ENCODE measurements at regions not wholly inside any gene's neighbourhood (a gene's known extent, or its start where the extent isn't known, plus 50 kb on each side); places are given as distances from the start of the nearest gene placed in this dataset.

GRCh38 chr10:56934515-56934914, 573.5 kb upstream of the ZWINT start:
- TF ChIP-seq CTCF (conservative IDR thresholded peaks at IDR 0.05): no peak
- TF ChIP-seq ZFX (IDR thresholded peaks at IDR 0.05): no peak
